ENCODE measurements at regions not wholly inside any gene's neighbourhood (a gene's known extent, or its start where the extent isn't known, plus 50 kb on each side); places are given as distances from the start of the nearest gene placed in this dataset.

GRCh38 chr13:40341501-40341900 is 324.9 kb downstream of the FOXO1 start:
- Histone ChIP-seq H3K27ac (peak overlapping the region in 1 of 3 donors; percentile 49), H3K4me1 (peaks cover 0 to 72% (median 24%) of the 10 kb centered on the region in 4 donors), H3K27me3 (no peaks in the 10 kb centered on the region), H3K4me3 (no peak overlapping the region), H3K36me3 (peaks cover 0 to 4% (median 0%) of the 10 kb centered on the region in 4 donors), H3K9me3 (no peaks in the 10 kb centered on the region)
- ATAC-seq: no peak
- DNase-seq: no peak
- 97% methylated on average over 3 of the region's 3 CpGs for WGBS (ENCODE audit: insufficient coverage, low coverage, low lambda C conversion rate, missing lambda C conversion rate)
- intact Hi-C loops (cut with DNase I): loop anchor here in 1 of 2 donors (10.0 kb wide), 1 partner anchor 133 kb away; no protein-coding TSS in a partner anchor
- TF ChIP-seq POLR2A (IDR thresholded peaks at IDR 0.05): no peak
- TF ChIP-seq CTCF (IDR thresholded peaks at IDR 0.05): no peak

DNA sequence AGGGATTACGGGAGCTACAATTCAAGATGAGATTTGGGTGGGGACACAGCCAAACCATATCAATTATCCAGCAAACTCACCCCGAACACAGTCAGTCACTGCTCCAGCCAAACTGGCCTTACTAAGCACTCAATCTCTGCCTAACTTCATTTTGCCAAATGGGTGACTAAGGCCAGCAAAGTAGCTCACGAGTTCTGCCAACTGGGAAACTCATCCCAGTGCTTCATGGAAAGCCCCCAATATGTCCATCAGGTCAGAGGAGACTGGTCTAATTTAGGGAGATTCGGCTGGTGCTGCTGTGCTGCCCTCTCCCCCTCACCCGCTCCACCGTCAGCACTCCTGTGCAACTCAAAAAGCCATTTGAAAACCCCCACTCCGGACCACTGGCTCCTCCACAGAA is 324.0 kb downstream of the FOXO1 start:
- H3K27me3 ChIP-seq: no peaks in the 10 kb centered on the region
- no peak for TF ChIP-seq CTCF (IDR thresholded peaks at IDR 0.05)
- no peak for TF ChIP-seq POLR2A (IDR thresholded peaks at IDR 0.05)
- intact Hi-C loops (cut with DNase I): loop anchor here in 1 of 2 donors (10.0 kb wide), 1 partner anchor 132 kb away; no protein-coding TSS in a partner anchor
- 67% methylated on average over 3 of the region's 7 CpGs for WGBS (ENCODE audit: insufficient coverage, low coverage, low lambda C conversion rate, missing lambda C conversion rate)
- no peaks in the 10 kb centered on the region for H3K9me3 ChIP-seq
- H3K4me1 ChIP-seq: peaks cover 0 to 69% (median 23%) of the 10 kb centered on the region in 4 donors
- peak overlapping the region in 2 of 3 donors; percentile 96 to 100 for H3K27ac ChIP-seq
- H3K36me3 ChIP-seq: peaks cover 0 to 4% (median 0%) of the 10 kb centered on the region in 4 donors
- DNase-seq (no peak), ATAC-seq (no peak)
- H3K4me3 ChIP-seq: no peak overlapping the region

DNA sequence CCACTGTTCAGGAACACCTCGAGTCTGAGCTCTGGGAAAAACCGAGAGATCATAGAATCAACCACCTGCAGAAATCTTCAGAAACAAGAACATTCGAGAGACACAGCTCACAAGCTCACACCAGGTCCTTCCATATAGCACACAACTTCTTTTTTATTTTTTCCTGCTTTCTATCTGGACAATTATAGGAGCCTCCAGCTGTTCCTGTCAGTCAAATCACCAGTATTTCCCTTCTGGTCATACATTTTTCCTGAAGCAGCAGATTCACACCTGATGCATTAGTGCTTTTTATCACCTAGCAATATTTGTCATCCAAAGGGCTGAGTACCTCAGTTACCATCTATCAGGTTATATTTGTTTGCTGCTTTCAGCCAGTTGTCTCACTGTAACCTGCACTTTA is 323.5 kb downstream of the FOXO1 start:
- Histone ChIP-seq H3K27ac (peak overlapping the region in 2 of 3 donors; percentile 96 to 100), H3K4me1 (peaks cover 0 to 68% (median 21%) of the 10 kb centered on the region in 4 donors), H3K9me3 (no peaks in the 10 kb centered on the region), H3K36me3 (peaks cover 0 to 4% (median 0%) of the 10 kb centered on the region in 4 donors), H3K4me3 (no peak overlapping the region), H3K27me3 (no peaks in the 10 kb centered on the region)
- 55% methylated on average over 1 of the region's 3 CpGs for WGBS (ENCODE audit: insufficient coverage, low coverage, low lambda C conversion rate, missing lambda C conversion rate)
- intact Hi-C loops (cut with DNase I): loop anchor here in 1 of 2 donors (10.0 kb wide), 1 partner anchor 132 kb away; no protein-coding TSS in a partner anchor
- no peak for TF ChIP-seq CTCF (IDR thresholded peaks at IDR 0.05)
- TF ChIP-seq POLR2A (IDR thresholded peaks at IDR 0.05): no peak
- ATAC-seq (no peak), DNase-seq (no peak)

- intact Hi-C loops (cut with DNase I): loop anchor here in 1 of 2 donors (10.0 kb wide), 1 partner anchor 131 kb away; no protein-coding TSS in a partner anchor
- H3K4me3 ChIP-seq: peak overlapping the region in 1 of 3 donors; percentile 6
- H3K27ac ChIP-seq: peak overlapping the region; percentile 59 to 100 (median 96)
- H3K9me3 ChIP-seq: no peaks in the 10 kb centered on the region
- peaks cover 0 to 60% (median 19%) of the 10 kb centered on the region in 4 donors for H3K4me1 ChIP-seq
- DNase-seq (no peak), ATAC-seq (peak; percentile 24 to 58 (median 49))
- no peaks in the 10 kb centered on the region for H3K27me3 ChIP-seq
- peaks cover 0 to 4% (median 0%) of the 10 kb centered on the region in 4 donors for H3K36me3 ChIP-seq
- TF ChIP-seq CTCF (IDR thresholded peaks at IDR 0.05) (no peak), POLR2A (IDR thresholded peaks at IDR 0.05) (no peak)
- 39% methylated on average over 3 of the region's 3 CpGs for WGBS (ENCODE audit: insufficient coverage, low coverage, low lambda C conversion rate, missing lambda C conversion rate)
Observed at GRCh38 chr13:40343550-40344269, 322.7 kb downstream of the FOXO1 start.

Measured in right lobe of liver (tissue), 6 donors.